ENCODE measurements at regions not wholly inside any gene's neighbourhood (a gene's known extent, or its start where the extent isn't known, plus 50 kb on each side); places are given as distances from the start of the nearest gene placed in this dataset.

DNA sequence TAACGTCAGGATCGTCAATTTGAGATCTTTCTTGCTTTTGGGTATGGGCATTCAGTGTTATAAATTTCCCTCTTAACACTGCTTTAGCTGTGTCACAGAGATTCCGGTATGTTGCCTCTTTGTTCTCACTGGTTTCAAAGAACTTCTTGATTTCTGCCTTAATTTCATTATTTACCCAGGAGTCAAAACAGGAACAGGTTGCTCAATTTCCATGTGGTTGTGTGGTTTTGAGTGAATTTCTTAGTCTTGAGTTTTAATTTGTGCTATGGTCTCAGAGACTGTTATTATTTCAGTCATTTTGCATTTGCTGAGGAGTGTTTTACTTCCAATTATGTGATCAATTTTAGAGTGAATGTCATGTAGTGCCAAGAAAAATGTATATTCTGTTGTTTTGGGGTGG, 153.1 kb downstream of the PCDH17 start:
- Mint-ChIP-seq H3K27ac (no peak overlapping the region), H3K9me3 (no peaks in the 10 kb centered on the region), H3K4me1 (no peaks in the 10 kb centered on the region), H3K36me3 (no peaks in the 10 kb centered on the region), H3K4me3 (no peak overlapping the region), H3K27me3 (no peaks in the 10 kb centered on the region)
- ATAC-seq (ENCODE audit: low read depth) (no peak), DNase-seq (ENCODE audit: low spot score in 2 of 2) (no peak)

DNA sequence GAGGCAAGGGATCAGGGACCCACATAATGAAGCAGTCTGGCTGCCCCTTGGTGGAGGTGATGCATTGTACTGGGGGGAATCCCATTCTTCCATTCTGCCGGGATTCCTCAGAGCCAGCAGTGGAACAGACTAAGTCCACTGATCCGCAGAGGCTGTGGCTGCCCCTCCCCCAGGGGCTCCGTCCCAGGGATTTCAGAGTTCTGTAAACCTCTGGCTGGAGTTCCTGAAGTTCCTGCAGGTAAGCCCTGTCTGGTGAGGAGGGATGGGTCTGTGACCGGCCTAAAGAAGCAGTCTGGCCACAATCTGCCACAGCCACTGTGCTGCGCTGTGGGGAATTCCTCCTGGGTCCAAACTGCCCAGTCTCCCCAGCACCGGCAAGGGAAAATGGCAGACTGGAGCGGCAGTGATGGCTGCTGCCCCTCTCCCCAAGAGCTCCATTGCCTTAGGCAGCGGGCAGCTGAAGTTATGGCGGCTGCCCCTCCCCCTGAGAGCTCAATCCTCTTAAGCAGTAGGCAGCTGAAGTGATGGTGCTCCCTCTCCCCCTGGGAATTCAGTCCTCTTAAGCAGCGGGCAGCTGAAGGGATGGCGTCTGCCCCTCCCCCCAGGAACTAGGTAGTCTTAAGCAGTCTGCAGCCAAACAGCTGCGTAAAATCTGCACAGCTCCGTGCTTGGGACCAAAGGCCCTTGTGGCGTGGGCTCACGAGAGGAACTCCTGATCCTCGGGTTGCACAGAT, 155.7 kb downstream of the PCDH17 start:
- H3K27me3 Mint-ChIP-seq = no peaks in the 10 kb centered on the region
- ATAC-seq (ENCODE audit: low read depth) = no peak
- H3K4me3 Mint-ChIP-seq = no peak overlapping the region
- H3K9me3 Mint-ChIP-seq = no peaks in the 10 kb centered on the region
- H3K4me1 Mint-ChIP-seq = no peaks in the 10 kb centered on the region
- DNase-seq (ENCODE audit: low spot score in 2 of 2) = no peak
- H3K27ac Mint-ChIP-seq = no peak overlapping the region
- no peaks in the 10 kb centered on the region for H3K36me3 Mint-ChIP-seq

DNA sequence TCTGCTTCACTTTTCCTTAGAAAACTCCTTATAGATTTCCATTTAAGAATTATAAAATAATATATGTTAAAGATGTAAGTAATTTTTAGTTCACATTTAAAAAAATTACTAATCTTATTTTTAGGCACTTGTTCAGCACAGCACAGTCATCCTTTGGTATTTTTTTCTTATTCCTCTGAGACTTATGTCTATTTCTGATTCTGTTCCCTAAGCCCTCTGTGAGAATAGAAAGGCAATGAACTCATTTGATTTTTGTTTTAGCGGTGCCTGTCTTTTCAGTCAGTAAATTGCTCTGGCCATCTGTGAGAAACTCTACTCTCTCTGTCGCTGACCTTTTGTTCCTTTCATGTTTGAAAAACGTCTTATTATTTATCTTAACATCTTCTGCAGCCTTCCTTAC, 168.1 kb downstream of the PCDH17 start:
- H3K4me3 Mint-ChIP-seq = no peak overlapping the region
- no peaks in the 10 kb centered on the region for H3K27me3 Mint-ChIP-seq
- H3K27ac Mint-ChIP-seq = no peak overlapping the region
- no peaks in the 10 kb centered on the region for H3K4me1 Mint-ChIP-seq
- H3K9me3 Mint-ChIP-seq = peaks cover 3% of the 10 kb centered on the region
- DNase-seq (ENCODE audit: low spot score in 2 of 2) (no peak), ATAC-seq (ENCODE audit: low read depth) (no peak)
- no peaks in the 10 kb centered on the region for H3K36me3 Mint-ChIP-seq

DNA sequence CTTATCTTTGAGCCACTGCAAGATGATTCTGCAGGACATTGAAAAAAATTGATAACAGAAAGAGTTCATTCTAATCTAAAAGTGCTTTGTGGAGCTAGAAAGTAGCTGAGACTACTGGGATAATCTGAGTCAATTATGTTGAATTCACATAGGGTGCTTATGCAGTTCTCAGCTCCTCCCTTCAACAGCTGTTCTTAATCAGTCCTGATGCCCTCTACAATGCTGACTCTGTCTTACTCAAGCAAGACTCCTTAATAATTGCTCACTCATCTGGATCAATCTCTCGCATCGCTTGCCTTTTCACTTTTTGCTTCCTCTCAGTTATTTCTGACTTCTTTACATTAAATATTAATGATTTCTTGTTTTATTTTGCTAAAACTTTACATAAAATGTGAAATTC, 182.1 kb downstream of the PCDH17 start:
- DNase-seq (ENCODE audit: low spot score in 2 of 2) = no peak
- Mint-ChIP-seq H3K4me1 (no peaks in the 10 kb centered on the region), H3K27me3 (no peaks in the 10 kb centered on the region), H3K9me3 (peaks cover 5% of the 10 kb centered on the region), H3K36me3 (no peaks in the 10 kb centered on the region), H3K27ac (no peak overlapping the region), H3K4me3 (no peak overlapping the region)
- ATAC-seq (ENCODE audit: low read depth) = no peak

DNA sequence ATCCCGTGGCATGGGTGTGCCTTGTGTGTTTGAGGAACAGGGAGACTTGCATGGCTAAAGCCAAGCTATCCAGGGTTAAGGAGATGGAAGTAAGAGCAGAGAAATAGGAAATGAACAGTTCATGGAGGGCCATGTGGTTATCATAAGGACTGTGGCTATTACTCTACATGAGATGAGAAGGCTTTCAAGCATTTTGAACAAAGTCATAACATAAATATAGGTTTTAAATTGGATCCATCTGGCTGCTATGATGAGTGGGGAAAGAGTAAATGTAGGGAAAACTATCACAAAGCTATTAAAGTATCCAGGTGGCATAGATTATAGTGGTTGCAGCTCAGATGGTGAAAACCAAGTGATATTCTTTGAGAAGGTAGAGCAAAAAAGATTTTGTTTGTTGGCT, 184.1 kb downstream of the PCDH17 start:
- no peaks in the 10 kb centered on the region for H3K4me1 Mint-ChIP-seq
- no peak for ATAC-seq (ENCODE audit: low read depth)
- H3K9me3 Mint-ChIP-seq = peaks cover 4% of the 10 kb centered on the region
- H3K27me3 Mint-ChIP-seq = no peaks in the 10 kb centered on the region
- H3K4me3 Mint-ChIP-seq = no peak overlapping the region
- H3K27ac Mint-ChIP-seq = no peak overlapping the region
- no peak for DNase-seq (ENCODE audit: low spot score in 2 of 2)
- H3K36me3 Mint-ChIP-seq = no peaks in the 10 kb centered on the region

DNA sequence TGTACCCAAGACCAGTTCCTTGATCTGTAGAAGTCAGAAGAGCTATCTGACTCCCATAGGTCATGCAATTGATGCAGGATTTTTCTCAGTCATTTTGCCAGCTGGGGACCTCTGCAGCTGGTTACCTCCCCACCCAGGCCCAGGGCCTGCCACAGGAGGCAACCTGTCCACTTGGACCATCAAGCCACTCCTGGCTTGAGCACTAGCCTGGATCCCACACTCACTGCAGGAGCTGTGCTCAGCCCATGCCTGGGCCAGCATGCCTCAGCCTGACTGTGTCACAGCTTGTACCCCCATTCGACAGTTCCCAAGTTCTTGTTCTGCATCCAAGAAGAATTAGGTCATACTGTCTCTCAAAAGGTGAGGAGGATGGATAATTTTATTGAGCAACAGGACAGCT, 189.4 kb downstream of the PCDH17 start:
- no peak overlapping the region for H3K4me3 Mint-ChIP-seq
- no peaks in the 10 kb centered on the region for H3K36me3 Mint-ChIP-seq
- DNase-seq (ENCODE audit: low spot score in 2 of 2) (no peak), ATAC-seq (ENCODE audit: low read depth) (no peak)
- H3K9me3 Mint-ChIP-seq = peaks cover 7% of the 10 kb centered on the region
- H3K27ac Mint-ChIP-seq = no peak overlapping the region
- no peaks in the 10 kb centered on the region for H3K4me1 Mint-ChIP-seq
- H3K27me3 Mint-ChIP-seq = no peaks in the 10 kb centered on the region

DNA sequence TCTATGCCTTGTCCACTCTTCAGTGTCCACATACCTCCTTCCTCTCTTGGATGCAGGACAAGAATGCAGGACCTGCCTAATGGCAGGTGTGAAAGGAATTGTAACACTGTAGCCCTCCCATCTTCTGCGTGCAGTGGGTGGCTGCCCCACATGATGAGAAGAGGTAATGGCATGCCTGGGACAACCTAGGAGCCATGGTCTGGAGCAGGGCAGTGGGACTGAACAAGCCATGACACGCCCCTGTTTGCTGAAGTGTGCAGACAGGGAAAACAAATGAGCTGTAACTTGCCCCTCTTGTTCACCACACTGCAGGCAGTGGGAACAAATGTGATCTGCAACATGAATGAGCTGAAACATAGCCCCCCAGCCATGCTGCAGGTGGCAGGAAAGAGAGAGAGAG, 192.2 kb downstream of the PCDH17 start:
- no peak for DNase-seq (ENCODE audit: low spot score in 2 of 2)
- no peaks in the 10 kb centered on the region for H3K4me1 Mint-ChIP-seq
- no peaks in the 10 kb centered on the region for H3K27me3 Mint-ChIP-seq
- H3K27ac Mint-ChIP-seq = no peak overlapping the region
- H3K9me3 Mint-ChIP-seq = peaks cover 6% of the 10 kb centered on the region
- no peaks in the 10 kb centered on the region for H3K36me3 Mint-ChIP-seq
- no peak overlapping the region for H3K4me3 Mint-ChIP-seq
- no peak for ATAC-seq (ENCODE audit: low read depth)

DNA sequence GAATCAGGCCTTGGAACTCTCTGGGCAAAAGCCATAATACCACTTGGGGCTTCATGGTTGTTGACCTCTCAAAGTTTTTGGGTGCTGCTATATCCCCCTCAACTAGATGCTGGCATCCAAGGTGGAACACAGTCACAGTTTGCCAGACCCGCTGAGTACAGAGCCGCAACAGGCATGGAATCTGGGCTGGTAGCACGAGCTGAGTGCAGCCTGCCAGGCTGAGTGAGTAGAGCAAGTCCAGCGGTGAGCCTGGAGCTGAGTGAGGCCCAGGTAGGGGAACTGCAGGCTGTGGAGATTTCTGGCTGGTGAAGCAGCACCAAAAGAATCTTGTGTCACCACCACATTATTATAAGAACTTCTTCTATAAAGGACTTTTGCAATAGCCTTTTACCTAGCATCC, 192.6 kb downstream of the PCDH17 start:
- ATAC-seq (ENCODE audit: low read depth) (no peak), DNase-seq (ENCODE audit: low spot score in 2 of 2) (no peak)
- Mint-ChIP-seq H3K36me3 (no peaks in the 10 kb centered on the region), H3K4me1 (no peaks in the 10 kb centered on the region), H3K27ac (no peak overlapping the region), H3K9me3 (peaks cover 8% of the 10 kb centered on the region), H3K4me3 (no peak overlapping the region), H3K27me3 (no peaks in the 10 kb centered on the region)

DNA sequence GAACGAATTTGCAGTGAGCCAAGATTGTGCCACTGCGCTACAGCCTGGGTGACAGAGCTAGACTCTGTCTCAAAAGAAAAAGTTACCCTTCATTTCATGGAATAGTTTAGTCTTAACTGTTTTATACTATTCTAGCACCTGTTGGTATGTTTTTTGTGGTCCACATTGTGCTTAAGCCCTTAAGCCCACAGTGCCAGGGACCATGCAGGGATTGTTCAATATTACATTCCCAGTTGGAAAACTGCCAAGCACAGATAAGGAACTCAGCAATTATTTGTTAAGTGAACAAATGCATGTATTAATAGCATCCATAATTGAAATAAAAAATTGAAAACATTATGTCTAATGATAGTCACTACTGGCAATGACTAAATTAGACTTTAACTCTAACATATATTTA, 193.5 kb downstream of the PCDH17 start:
- no peaks in the 10 kb centered on the region for H3K4me1 Mint-ChIP-seq
- peaks cover 7% of the 10 kb centered on the region for H3K9me3 Mint-ChIP-seq
- no peak for DNase-seq (ENCODE audit: low spot score in 2 of 2)
- H3K36me3 Mint-ChIP-seq = no peaks in the 10 kb centered on the region
- ATAC-seq (ENCODE audit: low read depth) = no peak
- no peak overlapping the region for H3K4me3 Mint-ChIP-seq
- no peaks in the 10 kb centered on the region for H3K27me3 Mint-ChIP-seq
- H3K27ac Mint-ChIP-seq = no peak overlapping the region

DNA sequence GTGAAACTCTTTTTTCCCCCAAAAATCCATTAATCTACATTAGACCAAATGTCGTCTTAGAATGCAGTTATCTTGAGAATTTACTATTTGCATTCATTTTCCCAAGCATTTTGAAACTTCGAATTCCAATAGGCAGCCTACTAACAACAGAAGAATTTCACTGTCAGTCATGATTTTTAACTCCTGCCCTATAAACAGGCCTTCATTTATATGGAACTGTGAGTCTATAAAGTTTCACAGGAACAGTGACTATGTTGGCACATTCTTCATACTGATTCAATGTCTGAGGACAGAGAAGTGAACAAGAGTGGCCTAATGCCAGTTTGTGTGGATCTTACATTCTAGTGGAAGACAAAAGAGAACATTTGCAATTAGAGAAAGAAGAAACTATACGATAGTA, 198.0 kb downstream of the PCDH17 start:
- Mint-ChIP-seq H3K36me3 (no peaks in the 10 kb centered on the region), H3K4me1 (no peaks in the 10 kb centered on the region), H3K9me3 (peaks cover 6% of the 10 kb centered on the region), H3K27me3 (no peaks in the 10 kb centered on the region), H3K4me3 (no peak overlapping the region), H3K27ac (no peak overlapping the region)
- ATAC-seq (ENCODE audit: low read depth) (no peak), DNase-seq (ENCODE audit: low spot score in 2 of 2) (no peak)

DNA sequence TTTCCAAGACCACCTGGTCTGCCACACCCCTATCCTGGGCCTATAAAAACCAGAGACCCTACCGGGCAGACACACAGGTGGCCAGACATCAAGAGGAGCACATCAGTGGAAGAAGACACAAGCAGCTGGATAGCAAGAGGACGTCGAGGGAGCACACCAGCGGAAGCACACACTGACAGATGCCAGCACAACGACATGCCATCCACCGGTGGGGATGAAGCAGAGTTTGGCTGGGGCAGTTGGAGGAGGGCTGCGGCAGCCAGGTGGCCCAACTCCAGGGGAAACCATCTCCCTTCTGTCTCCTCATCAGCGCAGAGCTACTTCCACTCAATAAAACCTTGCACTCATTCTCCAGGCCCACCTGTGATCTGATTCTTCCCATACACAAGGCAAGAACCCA, 200.6 kb downstream of the PCDH17 start:
- H3K4me1 Mint-ChIP-seq = no peaks in the 10 kb centered on the region
- peaks cover 7% of the 10 kb centered on the region for H3K9me3 Mint-ChIP-seq
- no peak overlapping the region for H3K27ac Mint-ChIP-seq
- no peaks in the 10 kb centered on the region for H3K36me3 Mint-ChIP-seq
- DNase-seq (ENCODE audit: low spot score in 2 of 2) = no peak
- H3K27me3 Mint-ChIP-seq = no peaks in the 10 kb centered on the region
- no peak overlapping the region for H3K4me3 Mint-ChIP-seq
- ATAC-seq (ENCODE audit: low read depth) = no peak

DNA sequence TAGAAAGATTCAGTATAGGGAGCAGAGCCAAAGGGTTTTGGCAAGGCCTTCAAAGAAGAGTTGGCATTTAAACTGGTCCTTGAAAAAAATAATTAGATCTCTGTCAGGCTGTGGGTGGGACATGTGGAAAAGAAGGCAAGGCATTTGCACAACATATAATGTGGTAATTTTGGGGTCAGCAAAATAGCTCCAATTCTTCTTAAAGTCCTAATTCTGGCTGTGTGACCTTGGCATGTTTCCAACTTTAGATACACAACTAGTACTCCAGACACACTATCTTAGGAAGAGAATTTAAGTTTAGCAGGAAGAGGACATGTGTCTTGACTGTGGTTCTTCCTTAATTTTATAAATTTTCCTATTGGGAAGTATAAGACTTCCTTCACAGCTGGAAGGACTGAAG, 206.3 kb downstream of the PCDH17 start:
- no peaks in the 10 kb centered on the region for H3K4me1 Mint-ChIP-seq
- no peak for ATAC-seq (ENCODE audit: low read depth)
- no peaks in the 10 kb centered on the region for H3K27me3 Mint-ChIP-seq
- H3K4me3 Mint-ChIP-seq = no peak overlapping the region
- peaks cover 7% of the 10 kb centered on the region for H3K9me3 Mint-ChIP-seq
- H3K36me3 Mint-ChIP-seq = no peaks in the 10 kb centered on the region
- DNase-seq (ENCODE audit: low spot score in 2 of 2) = no peak
- H3K27ac Mint-ChIP-seq = no peak overlapping the region

DNA sequence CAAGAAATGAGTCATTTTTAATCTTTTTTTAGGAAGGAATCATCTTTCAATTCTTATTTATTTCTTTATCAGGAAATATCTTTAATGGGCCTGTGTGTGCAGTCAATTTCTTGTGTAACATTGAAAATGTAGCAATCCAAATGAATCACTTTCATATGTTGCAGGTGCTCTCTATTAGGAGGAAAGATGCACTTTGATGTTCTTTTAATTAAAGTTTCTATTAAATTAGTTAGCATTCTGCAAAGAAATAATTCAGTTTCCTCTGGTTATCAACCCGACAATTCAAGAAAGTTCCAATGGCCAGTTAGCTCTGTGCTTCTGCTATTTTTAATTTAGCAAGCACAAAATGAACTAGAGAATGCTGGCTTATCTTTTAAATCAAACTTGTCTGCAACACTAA, 212.0 kb downstream of the PCDH17 start:
- ATAC-seq (ENCODE audit: low read depth) = no peak
- no peak overlapping the region for H3K27ac Mint-ChIP-seq

DNA sequence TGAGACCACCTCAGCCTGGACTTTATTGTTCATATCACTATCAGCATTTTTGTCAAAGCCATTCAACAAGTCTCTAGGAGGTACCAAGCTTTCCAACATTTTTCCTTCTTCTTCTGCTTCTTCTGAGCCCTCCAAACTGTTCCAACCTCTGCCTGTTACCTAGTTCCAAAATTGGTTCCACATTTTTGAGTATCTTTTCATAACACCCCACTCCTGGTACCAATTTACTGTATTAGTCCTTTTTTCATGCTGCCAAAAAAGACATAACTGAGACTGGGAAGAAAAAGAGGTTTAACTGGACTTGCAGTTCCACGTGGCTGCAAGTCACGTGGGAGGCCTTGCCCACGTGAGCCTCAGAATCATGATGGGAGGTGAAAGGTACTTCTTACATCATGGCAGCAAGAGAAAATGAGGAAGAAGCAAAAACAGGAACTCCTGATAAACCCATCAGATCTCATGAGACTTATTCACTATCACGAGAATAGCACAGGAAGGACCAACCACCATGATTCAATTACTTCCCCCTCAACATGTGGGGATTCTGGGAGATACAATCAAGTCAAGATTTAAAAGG, 215.1 kb downstream of the PCDH17 start:
- Mint-ChIP-seq H3K4me3 (no peak overlapping the region), H3K27me3 (no peaks in the 10 kb centered on the region), H3K4me1 (no peaks in the 10 kb centered on the region), H3K27ac (no peak overlapping the region), H3K36me3 (no peaks in the 10 kb centered on the region), H3K9me3 (peaks cover 7% of the 10 kb centered on the region)
- no peak for DNase-seq (ENCODE audit: low spot score in 2 of 2)
- ATAC-seq (ENCODE audit: low read depth) = no peak

More for the DNA sequence above, 212.0 kb downstream of the PCDH17 start:
- H3K9me3 Mint-ChIP-seq = peaks cover 7% of the 10 kb centered on the region
- no peaks in the 10 kb centered on the region for H3K4me1 Mint-ChIP-seq
- no peaks in the 10 kb centered on the region for H3K36me3 Mint-ChIP-seq
- H3K27me3 Mint-ChIP-seq = no peaks in the 10 kb centered on the region
- no peak overlapping the region for H3K4me3 Mint-ChIP-seq
- no peak for DNase-seq (ENCODE audit: low spot score in 2 of 2)

DNA sequence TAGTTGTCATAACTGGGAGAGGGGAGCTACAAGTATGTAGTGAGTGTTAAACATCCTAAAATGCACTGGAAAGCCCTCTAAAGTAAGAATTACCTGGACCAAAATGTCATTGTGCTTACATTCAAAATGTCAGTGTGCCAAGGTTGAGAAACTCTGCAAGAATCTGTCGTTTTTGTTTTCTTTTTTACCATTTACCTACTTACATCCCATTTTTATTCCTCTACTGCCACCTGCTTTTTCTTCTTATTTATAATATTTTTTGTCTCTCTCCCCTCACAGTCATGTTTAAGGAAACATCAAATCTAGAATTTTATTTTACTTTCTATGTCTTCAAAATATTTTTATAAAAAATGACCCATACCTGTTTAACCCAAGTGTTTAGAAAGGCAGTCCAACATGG, 226.4 kb downstream of the PCDH17 start:
- H3K27me3 Mint-ChIP-seq = no peaks in the 10 kb centered on the region
- H3K4me3 Mint-ChIP-seq = no peak overlapping the region
- ATAC-seq (ENCODE audit: low read depth) = no peak
- H3K27ac Mint-ChIP-seq = no peak overlapping the region
- DNase-seq (ENCODE audit: low spot score in 2 of 2) = no peak
- peaks cover 4% of the 10 kb centered on the region for H3K9me3 Mint-ChIP-seq
- H3K4me1 Mint-ChIP-seq = no peaks in the 10 kb centered on the region
- H3K36me3 Mint-ChIP-seq = no peaks in the 10 kb centered on the region

Measured in memory B cell (primary cell).